NCI-H2081 (cell line): ENCODE measurements at regions not wholly inside any gene's neighbourhood (a gene's known extent, or its start where the extent isn't known, plus 50 kb on each side); places are given as distances from the start of the nearest gene placed in this dataset.

Source experiments
- DNase-seq, 2 experiments: peaks; one replicate each; lab custom pipeline; 2025; lab: John Stamatoyannopoulos, UW

DNA sequence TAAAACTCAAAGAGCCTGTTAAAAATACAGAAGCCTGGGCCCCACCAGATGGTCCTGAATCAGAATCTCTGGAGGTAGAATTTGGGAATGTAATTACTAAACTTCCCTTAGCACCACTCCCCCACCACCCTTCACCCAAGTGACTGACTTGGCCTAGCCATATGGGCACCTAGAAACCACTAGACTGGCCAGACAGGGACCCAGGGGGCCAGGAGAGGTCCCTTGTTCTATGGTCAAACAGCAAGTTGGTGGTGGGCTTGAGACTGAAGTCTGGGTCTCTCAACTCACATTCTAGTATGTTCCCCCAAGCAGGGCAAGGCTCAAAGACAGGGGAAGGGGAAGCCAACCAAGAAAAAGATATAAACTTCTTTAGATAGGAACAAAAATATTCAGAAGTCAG lies 301.5 kb upstream of the TLE3 start:
- no peak for DNase-seq

DNA sequence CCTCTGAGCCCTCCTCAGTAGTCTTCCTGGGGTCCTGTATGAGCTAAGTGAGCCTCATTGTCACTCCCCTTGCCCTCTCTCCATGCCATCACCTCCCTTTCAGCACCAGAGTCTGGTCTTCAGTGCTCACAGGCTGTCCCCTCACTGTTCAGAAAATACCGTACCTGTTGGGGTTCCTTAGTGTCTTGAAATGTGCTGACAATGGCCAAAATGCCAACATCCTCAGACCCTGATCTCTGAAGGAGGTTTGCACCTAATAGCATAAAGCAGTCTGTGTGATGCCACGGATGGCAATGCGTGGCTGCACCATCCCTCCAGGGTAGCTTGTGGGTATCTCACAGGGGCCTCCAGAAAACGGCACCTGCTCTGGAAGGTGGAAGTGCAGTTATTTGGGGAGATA lies 301.0 kb upstream of the TLE3 start:
- no peak for DNase-seq

DNA sequence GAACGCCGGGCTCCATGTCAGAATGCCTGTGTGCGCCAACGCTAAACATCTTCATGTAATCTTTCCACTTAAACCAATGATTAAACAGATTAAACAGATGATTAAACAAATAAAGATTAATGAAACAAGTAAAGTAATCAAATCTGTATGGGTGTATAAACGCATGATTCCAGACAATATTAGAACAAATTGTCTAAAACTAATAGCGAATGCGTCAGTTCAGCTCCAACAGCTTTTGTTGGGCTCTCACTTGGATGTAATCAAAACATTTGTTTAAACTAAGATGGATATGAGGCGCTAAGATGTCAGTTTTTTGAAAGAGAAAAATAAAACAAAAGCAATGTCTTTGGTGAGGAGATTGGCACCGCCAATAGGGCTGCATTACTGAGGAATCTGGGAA lies 299.1 kb upstream of the TLE3 start:
- no peak for DNase-seq

DNA sequence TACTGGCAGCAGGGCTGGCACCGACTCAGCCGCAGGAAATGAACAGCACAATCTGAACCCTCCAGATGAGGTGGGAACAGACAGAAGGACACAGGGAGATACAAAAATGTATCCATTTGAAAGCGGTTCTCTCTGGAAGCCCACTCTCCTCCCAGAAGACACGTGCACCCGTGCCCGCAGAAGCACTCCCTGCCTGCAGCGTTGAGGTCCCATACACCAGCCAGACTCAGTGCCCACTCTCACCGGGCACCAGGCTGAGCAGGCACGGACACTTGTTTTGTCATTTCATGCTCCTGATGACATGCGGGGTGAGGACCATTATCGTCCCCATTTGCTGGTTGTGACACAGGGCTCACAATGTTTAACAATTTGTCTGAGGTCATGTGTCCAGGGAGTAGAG lies 297.4 kb upstream of the TLE3 start:
- no peak for DNase-seq

DNA sequence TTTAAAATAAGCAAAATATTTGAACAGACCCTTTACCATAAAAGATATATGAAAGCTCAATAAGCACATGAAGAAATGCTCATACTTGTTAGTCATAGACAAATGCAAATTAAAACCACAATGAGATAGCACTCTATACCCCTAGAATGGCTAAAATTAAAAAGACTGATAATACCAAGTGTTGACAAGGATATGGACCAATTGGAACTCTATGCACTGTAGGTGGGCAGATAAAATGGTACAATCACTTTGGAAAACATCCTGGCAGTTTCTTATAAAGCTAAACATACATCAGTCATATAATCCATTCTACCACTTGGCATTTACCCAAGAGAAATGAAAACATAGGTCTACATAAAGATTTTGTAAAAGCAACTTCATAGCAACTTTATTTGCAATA lies 293.0 kb upstream of the TLE3 start:
- DNase-seq: no peak

DNA sequence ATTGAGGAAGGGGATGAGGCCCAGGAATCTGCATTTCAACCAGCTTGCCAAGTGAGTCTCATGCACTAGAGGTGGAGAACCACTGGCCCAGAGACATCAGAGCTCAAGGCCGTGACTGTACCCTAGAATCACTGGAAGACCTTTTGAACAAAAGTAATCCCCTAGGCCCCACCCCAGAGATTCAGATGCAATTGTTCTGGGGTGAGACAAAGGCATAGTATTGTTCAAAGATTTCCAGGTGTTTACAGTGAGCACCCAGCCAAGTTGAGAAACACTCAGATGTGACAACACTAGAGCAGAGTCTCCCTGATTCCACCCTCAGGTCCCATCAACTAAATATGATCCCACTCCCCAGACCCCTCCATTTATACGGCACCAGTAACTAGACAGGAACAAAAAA lies 290.3 kb upstream of the TLE3 start:
- DNase-seq: no peak

DNA sequence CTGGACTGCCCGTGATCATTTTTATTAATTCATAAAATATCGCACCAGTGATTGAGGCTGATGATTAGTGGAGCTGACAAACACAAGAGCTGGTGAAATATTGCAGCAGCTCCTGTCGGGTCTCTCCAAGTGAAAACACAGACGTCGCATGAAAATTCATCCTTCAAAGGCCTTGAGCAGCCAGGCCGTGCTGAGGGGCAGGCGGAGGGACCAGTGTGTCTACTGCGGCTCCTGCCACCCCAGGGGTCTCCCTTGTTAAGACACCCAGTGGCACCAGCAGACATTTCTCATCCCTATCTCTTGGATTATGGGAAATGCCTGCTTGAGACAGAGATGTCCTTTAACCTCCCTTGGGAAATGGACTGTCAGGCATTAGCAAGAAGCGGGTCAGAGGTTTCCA lies 289.4 kb upstream of the TLE3 start:
- no peak for DNase-seq

DNA sequence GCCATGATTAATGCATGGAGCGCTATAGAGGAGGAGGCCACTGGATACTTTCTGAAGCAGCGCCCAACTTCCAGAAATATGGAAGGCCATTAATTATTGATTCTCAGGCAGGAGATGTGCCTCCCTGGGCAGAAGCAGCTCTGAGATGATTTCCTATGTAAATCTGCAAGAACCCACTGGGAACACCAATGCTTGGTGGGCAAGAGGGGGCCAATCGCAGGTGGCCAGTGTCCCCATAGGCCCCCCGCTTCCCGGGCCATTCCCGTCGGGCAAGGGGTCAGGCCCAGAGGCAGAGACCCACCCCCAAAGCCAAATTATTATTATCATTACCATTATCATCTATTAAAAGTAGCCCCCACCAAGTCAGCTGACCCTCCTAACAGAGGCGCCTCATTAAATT lies 288.0 kb upstream of the TLE3 start:
- DNase-seq: no peak

DNA sequence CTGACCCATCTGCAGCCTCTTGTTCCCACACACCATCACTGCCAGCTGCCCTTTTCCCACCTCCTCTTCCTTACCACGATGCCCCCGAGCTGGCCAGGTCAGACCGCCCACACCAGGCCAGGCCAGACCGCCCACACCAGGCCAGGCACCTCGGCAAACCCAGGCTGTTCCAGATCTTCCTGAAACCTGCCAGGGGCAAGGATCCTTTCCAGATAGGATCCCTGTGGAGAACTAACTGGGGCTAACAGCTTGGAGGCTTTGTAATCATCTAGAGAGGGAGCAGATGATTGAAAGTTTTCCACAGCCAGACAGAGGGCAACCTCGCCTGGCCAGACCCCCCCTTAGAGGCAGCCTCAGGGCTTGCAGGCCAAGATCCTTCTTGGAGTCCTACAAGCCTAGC lies 287.3 kb upstream of the TLE3 start:
- DNase-seq: no peak

DNA sequence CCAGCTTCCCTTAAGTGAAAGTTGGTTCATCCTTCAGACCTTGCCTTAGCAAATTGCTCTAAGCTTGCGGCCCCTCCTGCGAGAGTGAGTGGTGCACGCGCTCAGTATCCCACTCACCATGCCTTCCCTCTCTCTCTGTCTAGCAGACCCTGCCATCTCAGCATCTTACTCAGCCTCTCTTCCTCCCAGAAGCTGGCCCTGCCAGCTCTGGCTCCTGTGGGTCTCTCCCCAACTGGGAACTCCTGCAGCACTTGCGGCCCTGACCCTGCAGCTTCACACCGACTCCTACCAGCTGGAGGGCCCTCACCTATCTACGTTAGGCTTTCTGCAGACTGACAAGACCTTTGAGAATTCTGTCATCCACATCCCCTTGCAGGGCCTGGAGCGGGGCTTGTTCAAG lies 286.1 kb upstream of the TLE3 start:
- DNase-seq: no peak

DNA sequence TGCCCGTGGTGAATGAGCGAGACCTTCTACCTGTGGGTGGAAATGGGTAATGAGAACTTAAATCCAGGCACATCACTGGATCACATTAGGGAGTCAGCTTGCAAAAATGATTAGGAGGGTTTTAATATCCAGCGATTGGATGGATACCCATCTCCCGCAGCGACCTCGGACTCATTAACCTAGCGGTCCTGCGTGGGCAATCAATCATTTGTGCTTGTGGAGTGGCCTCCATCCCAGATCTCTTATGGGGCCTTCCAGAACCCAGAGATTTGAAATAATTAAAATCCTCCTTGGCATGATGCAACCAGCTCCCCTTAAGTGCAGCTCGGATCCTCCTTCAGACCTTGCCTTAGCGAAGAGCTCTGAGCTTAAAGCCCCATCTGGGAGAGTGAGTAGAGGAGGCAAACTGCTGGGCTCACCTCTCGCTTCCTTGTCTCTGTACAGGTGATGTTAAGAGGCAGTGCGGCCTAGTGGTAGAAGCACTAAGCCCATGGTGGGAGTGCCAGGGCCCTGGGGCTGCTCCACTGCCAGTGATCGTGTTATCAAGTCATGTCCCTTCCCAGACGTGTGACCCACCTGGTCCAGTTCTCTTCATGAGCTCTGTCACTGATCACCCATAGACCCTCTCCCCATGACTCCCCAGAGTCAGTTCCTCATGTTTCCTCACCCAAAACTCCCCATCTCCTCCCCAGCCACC lies 285.2 kb upstream of the TLE3 start:
- DNase-seq: no peak

DNA sequence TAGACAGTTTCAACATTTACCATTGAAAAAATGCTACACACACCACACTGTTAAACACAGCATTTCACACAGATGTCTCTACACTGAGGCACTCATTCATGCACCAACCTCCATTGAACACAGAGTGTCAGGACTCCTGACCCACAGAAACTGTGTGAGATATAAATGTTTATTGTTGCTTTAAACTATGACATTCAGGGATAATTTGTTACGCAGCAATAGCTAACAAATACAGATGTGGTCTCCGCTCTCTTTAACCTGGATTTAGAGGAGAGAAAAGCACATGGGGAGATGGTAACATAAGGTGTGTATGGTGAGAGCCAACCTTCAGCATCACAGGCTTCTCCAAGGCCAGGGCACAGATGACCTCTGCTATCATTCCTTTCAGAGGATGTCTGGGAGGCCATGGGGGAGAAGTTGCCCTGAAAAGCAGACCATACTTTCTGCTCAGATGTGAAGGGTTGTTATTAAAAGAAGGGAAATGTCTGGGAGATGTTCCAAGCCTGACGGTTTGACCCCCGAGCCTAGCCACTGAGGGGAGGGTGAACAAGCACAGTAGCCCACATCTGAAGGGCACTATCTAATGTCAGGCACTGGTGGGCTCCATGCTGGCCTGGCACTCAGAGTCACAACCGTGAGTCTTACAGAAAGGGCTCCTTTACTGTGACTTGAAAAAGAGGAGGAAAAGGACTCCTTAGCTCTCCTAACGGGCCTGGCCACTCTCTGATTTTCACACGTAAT lies 284.5 kb upstream of the TLE3 start:
- DNase-seq: no peak

DNA sequence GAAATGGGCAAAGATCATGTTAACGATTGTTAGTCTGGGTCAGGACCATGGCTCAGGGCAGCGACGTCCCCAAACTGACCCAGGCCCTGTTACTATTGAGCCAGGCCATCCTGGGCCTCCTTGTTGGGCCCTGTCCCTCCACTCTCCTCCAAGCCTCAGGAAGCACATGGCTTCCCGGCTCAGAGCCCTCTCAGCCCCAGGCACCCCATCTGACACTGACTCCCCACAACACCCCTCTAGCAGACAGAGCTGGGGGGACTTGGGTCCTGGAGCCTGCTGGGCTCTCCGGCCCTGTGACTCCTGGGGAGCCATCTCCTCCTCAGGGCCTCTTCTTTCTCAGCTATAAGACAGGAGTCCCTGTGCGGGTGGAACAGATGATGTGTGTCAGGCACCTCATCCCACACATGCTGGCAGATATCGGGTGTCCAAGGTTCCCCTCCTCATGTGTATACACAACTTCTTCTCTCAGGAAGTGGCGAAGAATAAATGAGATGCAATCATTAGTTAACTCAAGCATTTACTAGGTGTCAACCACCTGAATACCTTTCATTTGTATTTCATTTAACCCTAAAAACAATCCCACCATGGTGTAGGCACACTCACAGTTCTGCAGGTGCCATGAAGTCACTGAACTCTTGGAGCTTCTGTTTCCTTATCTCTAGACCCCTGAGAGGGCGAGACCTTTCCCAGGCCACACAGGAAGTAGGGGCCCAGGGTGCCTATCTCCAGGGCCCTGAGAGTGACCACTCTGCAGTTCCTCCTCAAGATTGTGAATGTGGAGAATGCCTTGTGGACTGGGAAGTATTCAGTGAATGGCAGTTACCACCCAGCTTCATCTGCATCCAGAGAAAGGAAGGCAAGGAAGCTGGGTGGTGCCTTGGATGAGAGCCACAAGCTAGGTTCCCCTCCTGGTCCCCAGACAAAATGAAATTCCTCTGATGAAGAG lies 282.5 kb upstream of the TLE3 start:
- no peak for DNase-seq

DNA sequence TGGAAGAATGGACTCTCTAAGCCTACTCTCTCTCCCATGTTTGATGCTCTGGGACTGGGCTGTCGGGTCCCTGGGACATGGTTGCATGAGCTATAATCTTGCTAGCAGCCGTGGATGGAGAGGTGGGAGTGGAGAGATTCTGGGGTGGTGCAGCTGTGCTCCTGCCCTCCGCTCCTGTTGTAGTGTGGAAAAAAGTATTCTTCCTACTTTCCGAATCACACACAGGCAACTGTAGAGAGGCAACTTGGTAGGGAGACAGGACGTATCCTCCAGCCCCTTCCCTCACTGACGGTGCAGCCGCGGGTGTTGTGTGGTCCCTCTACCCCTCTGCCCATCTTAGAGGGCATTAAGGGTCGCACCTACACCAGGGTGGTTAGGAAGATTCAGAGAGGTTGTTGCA lies 281.4 kb upstream of the TLE3 start:
- DNase-seq: no peak

DNA sequence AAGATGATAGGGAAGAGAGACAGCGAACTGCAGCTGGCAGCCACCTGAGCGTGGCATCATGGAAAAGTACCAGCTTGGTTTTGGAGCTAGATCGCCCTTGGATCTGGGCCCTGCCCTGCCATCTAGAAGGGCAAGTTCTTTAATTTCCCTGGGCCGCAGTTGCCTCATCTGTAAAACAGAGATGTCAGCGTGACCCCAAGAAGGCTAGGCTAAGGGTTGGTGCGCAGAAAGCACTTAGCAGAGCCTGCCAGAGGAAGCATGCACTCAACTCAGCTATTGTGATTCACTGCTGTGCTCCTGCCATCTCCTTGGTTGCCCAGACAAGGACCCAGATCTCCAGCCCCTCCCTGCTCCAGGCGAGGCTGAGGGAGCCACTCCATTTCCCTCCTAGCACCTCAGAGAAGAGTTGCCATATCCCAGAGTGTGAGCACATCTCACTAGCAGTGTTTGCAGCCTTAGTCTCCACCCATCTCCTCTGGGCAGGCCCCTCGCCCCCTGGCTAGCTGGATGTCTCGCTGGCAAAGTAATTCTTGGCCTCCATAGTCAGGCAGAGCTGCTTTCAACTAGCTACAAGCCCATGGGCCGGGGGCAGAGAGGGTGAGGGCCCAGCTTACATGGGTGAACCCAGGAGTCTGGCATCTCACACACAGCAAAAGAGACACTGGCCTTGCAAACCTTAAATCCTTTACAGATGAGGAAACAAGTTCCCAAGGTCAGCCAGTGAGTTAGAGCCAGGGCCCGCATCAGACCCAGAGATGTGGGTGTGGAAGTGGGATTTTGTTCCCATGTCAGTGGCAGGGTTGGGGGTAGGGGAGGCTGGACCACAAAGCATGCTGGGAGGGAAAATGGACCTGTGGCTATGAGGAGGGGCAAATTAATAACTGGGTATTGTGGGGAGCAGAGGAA lies 280.7 kb upstream of the TLE3 start:
- no peak for DNase-seq

DNA sequence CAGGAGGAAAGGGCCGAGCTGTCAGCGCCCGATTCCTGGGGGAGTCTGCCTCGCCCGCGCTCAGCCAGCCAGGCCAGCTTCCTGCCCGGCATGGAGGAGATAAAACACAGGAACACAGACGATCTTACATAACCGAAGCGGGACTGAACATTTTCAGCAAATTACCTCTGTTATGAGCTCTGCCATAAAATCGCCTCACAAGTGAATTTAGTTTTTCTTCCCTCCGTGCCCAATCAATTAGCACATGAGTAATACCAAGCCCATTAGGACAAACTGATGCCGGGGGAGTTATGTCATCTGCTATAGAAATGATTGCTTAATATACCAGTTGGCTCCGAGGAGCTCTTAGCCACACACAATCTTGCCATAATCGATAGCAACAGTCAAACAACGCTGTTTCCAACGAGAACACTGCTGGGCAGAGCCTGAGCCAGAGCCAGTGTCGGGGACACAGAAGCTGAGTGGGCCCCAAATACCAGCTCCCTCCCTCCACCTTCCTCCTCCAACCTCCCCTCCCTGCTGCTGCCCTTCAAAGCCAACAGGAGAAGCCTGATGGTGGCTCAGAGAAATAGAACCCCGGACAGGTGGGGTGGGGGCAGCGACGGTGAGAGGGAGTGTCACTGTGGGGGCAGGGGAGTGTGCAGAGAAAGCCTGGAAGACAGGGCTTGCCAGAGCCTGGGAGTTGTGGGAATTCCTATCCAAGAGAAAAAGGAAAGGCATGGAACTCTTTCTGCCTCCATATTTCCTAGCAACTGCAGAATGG lies 279.4 kb upstream of the TLE3 start:
- DNase-seq: no peak

DNA sequence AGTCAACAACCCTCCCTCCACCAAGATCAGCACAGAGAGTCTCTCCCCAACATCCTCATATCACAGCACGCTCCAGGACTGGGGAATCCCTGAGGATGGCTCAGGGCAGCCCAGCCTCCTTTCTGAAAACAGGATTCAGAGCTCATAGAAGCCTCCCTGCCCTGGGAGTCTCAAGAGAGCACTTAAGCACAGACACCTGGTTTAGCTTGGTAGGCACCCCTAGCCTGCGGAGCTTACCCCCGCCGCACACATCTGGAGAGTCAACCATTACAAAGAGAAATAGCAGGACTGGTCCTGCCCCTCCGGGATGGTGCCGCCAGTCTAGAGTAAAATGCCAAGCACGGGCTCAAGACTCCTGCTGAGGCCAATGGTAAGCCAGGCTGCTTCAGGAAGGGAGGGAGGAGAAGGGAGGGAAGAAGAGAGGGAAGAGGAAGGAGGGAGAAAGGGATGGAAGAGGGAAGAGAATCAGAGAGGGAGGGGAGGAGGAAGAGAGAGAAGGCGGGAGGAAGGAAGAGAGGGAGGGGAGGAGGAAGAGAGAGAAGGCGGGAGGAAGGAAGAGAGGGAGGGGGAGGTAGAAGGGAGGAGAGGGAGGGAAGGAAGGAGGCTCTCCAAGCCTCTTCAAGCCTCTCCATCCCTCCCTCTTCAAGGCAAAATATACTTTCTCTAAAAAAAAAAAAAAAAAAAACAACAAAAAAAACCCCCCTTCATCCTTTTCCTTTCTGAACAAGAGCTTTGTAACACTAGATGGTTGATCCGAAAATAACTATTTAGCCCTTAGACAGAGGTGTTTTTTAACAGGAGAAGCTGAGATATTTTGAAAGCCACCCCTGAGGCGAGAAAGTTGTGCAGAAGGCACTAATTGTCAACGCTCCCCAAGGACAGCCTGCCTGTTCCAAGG lies 278.6 kb upstream of the TLE3 start:
- no peak for DNase-seq

DNA sequence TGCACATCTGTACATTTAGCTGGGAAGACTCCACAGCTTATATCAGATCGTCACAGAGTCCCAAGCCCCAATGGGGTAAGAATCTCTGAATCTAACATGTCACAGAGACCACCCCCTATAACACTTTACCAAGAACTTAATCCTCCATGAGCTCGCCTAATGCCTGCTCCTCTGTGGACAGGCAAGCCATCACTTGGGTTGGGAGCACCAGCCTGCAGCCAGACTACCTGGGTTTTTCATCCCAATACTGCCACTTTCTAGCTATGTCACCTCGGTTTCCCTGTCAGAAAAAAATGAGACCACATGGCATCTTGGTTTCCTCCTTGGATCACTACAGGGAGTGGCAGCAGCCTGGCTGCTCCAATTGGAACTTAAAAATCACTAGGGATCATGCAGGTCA lies 277.9 kb upstream of the TLE3 start:
- DNase-seq: no peak

DNA sequence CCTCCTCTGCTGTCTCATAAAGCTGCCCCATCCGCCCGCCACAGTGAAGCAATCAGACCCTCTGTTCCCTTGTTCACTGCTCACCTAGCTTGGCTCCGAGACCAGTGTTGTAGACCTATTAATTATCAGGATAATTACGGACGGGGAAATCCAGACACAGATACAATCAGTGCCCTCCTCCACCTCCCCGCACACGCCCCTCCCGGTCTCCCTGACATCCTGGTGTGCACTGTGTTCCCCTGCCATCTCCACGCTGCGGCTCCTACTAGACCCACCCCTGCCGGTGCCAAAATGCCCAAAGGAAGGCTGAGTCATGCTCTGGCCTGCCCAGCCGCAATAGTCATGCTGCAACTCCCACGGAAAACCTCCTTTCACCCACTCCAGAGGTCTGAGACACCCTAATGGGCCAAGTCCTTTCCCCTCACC lies 277.3 kb upstream of the TLE3 start:
- peak in 1 of 2 experiments; percentile 56 for DNase-seq

DNA sequence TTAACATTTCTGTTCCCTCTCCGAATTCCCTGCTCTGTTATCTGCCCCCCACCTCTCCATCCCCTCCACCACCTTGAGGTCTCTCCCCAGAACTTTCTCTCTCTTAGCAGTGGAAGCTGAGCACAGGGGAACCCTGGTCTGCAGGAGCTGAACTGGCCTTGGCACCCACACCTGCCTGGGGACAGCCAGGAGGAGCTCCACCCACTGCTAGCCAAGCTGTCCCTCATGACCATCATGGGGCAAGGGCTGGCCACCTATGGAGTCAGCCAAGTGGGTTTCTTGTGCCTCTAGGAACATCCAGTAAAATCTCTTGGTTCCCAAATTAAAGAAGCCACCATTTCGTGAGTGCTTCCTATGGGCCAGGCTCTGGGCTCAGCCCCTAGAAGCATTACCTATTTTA lies 276.4 kb upstream of the TLE3 start:
- DNase-seq: no peak
